Peyer's patch (tissue), 4 donors: ENCODE measurements at regions not wholly inside any gene's neighbourhood (a gene's known extent, or its start where the extent isn't known, plus 50 kb on each side); places are given as distances from the start of the nearest gene placed in this dataset.

ENCODE experiments used
- DNase-seq, 3 donors: peaks; one replicate each; pipeline ENCODE4 v3.0.0-alpha.2; 2017 to 2019
- H3K27ac ChIP-seq, 4 donors: fragments of 200-600 bp; sonication (generic); one replicate each; pipeline ENCODE4 v1.5.1; 2016 to 2019
- H3K27me3 ChIP-seq, 2 donors: fragments of 200-600 bp; sonication (generic); one replicate each; pipeline ENCODE4 v1.5.1; 2019
- H3K36me3 ChIP-seq, 3 donors: fragments of 200-600 bp; sonication (generic); one replicate each; pipeline ENCODE4 v1.5.1; 2016 to 2019
- H3K4me1 ChIP-seq, 4 donors: fragments of 200-600 bp; sonication (generic); one replicate each; pipeline ENCODE4 v1.5.1; 2016 to 2019
- H3K4me3 ChIP-seq, 4 donors: fragments of 200-600 bp; sonication (generic); 1 replicate in 3 of 4; 2 replicates in 1 of 4; pipeline ENCODE4 v1.5.1; 2016 to 2019; ENCODE audit warnings: mild to moderate bottlenecking in 1 of 4
- H3K9me3 ChIP-seq, 4 donors: fragments of 200-600 bp; sonication (generic); one replicate each; pipeline ENCODE4 v1.5.1; 2016 to 2019; ENCODE audit warnings: mild to moderate bottlenecking in 1 of 4
- CTCF ChIP-seq, 6 experiments: fragments of 450-650 bp in 4 of 6; fragments of 200-600 bp in 2 of 6; sonication (generic) in 1 of 6; IDR thresholded peaks; one replicate each; pipeline ENCODE4 v1.5.1; 2017 to 2019; ENCODE audit warnings: antibody characterized with exemption in 6 of 6, mild to moderate bottlenecking in 3 of 6, moderate library complexity in 1 of 6
- POLR2A ChIP-seq, 2 donors: fragments of 450-650 bp; IDR thresholded peaks; one replicate each; pipeline ENCODE4 v1.5.1; 2017; ENCODE audit warnings: antibody characterized with exemption in 2 of 2, mild to moderate bottlenecking in 2 of 2, moderate library complexity in 2 of 2

GRCh38 chr2:31739161-31739560, 158.4 kb upstream of the SRD5A2 start:
- Histone ChIP-seq H3K4me1 (no peaks in the 10 kb centered on the region), H3K27ac (no peak overlapping the region), H3K9me3 (no peaks in the 10 kb centered on the region), H3K4me3 (no peak overlapping the region), H3K27me3 (no peaks in the 10 kb centered on the region), H3K36me3 (no peaks in the 10 kb centered on the region)
- TF ChIP-seq POLR2A (IDR thresholded peaks at IDR 0.05) (no peak), CTCF (IDR thresholded peaks at IDR 0.05) (no peak)
- DNase-seq: no peak

GRCh38 chr2:31736695-31737454, 156.1 kb upstream of the SRD5A2 start:
- H3K9me3 ChIP-seq: no peaks in the 10 kb centered on the region
- TF ChIP-seq POLR2A (IDR thresholded peaks at IDR 0.05): no peak
- TF ChIP-seq CTCF (IDR thresholded peaks at IDR 0.05): no peak
- no peaks in the 10 kb centered on the region for H3K4me1 ChIP-seq
- DNase-seq: no peak
- H3K4me3 ChIP-seq: no peak overlapping the region
- H3K27ac ChIP-seq: no peak overlapping the region
- H3K27me3 ChIP-seq: no peaks in the 10 kb centered on the region
- H3K36me3 ChIP-seq: no peaks in the 10 kb centered on the region

GRCh38 chr2:31735716-31736115, 155.0 kb upstream of the SRD5A2 start:
- Histone ChIP-seq H3K9me3 (no peaks in the 10 kb centered on the region), H3K4me3 (no peak overlapping the region), H3K4me1 (no peaks in the 10 kb centered on the region), H3K27me3 (no peaks in the 10 kb centered on the region), H3K27ac (no peak overlapping the region), H3K36me3 (no peaks in the 10 kb centered on the region)
- DNase-seq: no peak
- TF ChIP-seq CTCF (IDR thresholded peaks at IDR 0.05) (no peak), POLR2A (IDR thresholded peaks at IDR 0.05) (no peak)

GRCh38 chr2:31729442-31730092, 148.8 kb upstream of the SRD5A2 start:
- no peaks in the 10 kb centered on the region for H3K27me3 ChIP-seq
- no peak for TF ChIP-seq POLR2A (IDR thresholded peaks at IDR 0.05)
- TF ChIP-seq CTCF (IDR thresholded peaks at IDR 0.05): peak in 2 of 6 experiments; percentile 7 to 17
- H3K4me3 ChIP-seq: no peak overlapping the region
- no peaks in the 10 kb centered on the region for H3K9me3 ChIP-seq
- H3K4me1 ChIP-seq: no peaks in the 10 kb centered on the region
- no peaks in the 10 kb centered on the region for H3K36me3 ChIP-seq
- no peak overlapping the region for H3K27ac ChIP-seq
- DNase-seq: no peak

- H3K4me1 ChIP-seq: no peaks in the 10 kb centered on the region
- TF ChIP-seq CTCF (IDR thresholded peaks at IDR 0.05): no peak
- TF ChIP-seq POLR2A (IDR thresholded peaks at IDR 0.05): no peak
- H3K27ac ChIP-seq: no peak overlapping the region
- H3K36me3 ChIP-seq: no peaks in the 10 kb centered on the region
- H3K27me3 ChIP-seq: no peaks in the 10 kb centered on the region
- no peak for DNase-seq
- H3K9me3 ChIP-seq: no peaks in the 10 kb centered on the region
- H3K4me3 ChIP-seq: no peak overlapping the region
Observed at GRCh38 chr2:31729065-31729439, 148.3 kb upstream of the SRD5A2 start.
